ENCODE measurements at regions not wholly inside any gene's neighbourhood (a gene's known extent, or its start where the extent isn't known, plus 50 kb on each side); places are given as distances from the start of the nearest gene placed in this dataset.

DNA sequence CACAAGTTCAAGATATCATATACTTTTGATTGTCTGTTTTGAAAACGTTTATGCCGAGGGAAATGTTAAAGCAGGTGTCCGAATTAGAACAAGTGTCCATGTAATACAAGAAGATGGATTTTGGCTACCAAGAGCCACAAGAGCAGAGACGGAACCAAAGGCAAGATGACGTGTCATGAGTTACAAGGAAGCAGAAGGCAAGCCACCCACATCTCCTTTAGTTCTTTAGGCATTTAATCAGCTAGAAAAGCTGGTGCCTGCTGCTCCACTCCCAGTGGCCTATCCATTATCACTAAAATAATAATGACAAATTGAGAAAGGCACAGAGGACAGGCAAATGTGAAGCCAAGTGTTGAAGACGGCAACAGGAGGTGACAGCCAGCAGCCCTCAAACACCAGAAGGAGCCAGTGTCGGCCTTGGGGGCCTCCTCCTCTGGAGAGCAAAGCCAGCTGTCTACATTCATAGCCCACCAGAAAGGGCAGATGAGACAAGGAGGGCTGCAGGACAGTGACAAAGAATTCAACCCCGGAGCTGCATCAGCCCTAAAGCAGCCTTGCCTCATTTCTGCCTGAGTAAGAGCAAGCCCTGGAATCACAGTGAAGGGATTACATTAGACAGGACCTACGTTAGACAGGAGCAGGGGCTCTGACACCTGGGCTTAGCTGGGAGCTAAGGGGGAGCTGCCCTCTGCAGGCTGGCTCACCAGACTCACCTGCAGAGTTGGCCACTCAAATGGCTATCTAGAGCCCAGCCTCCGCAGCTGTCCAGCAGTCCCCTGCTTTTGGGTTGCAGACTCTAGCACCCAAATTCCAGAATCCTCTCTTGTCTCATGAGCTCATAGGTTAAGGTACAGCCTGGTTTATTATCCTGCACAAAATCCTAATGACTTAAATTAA is 569.9 kb downstream of the UQCRFS1 start:
- TF ChIP-seq, protein P1, sequence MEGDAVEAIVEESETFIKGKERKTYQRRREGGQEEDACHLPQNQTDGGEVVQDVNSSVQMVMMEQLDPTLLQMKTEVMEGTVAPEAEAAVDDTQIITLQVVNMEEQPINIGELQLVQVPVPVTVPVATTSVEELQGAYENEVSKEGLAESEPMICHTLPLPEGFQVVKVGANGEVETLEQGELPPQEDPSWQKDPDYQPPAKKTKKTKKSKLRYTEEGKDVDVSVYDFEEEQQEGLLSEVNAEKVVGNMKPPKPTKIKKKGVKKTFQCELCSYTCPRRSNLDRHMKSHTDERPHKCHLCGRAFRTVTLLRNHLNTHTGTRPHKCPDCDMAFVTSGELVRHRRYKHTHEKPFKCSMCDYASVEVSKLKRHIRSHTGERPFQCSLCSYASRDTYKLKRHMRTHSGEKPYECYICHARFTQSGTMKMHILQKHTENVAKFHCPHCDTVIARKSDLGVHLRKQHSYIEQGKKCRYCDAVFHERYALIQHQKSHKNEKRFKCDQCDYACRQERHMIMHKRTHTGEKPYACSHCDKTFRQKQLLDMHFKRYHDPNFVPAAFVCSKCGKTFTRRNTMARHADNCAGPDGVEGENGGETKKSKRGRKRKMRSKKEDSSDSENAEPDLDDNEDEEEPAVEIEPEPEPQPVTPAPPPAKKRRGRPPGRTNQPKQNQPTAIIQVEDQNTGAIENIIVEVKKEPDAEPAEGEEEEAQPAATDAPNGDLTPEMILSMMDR (IDR thresholded peaks at IDR 0.05 in 8 of 11, conservative IDR thresholded peaks at IDR 0.05 in 3 of 11): no peak
- no peak for TF ChIP-seq POLR2A (IDR thresholded peaks at IDR 0.05)

Data from spleen (tissue), 7 donors.